ENCODE measurements at regions not wholly inside any gene's neighbourhood (a gene's known extent, or its start where the extent isn't known, plus 50 kb on each side); places are given as distances from the start of the nearest gene placed in this dataset.

GRCh38 chr11:37422511-37422910, 824.5 kb upstream of the RAG2 start:
- Histone ChIP-seq H3K4me3 (no peak overlapping the region), H3K9me3 (peaks cover 3% of the 10 kb centered on the region), H3K27ac (no peak overlapping the region), H3K27me3 (ENCODE audit: low read depth) (no peaks in the 10 kb centered on the region), H3K36me3 (no peaks in the 10 kb centered on the region), H3K4me1 (no peaks in the 10 kb centered on the region)
- intact Hi-C loops (cut with DNase I): no loop called here
- TF ChIP-seq CTCF (IDR thresholded peaks at IDR 0.05): no peak
- DNase-seq (no peak), ATAC-seq (no peak)

DNA sequence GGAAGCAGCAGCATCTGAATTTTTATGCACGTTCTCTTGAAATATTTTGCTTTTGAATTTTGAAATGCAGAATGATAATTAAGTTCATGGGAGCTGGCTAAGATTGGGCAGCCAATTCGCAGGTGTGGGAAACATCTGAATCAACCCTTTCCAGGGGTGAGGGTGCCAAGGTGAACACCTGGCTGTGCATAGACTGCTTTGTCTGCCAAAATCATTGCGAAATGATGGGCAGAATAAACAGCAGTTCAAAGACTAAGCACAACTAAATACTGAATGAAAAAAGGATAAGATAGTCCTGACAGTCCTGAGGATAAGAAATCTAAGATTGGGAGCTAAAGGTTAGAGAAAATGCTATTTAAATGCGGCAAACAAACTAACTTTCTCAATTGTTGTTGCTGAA, 813.3 kb upstream of the RAG2 start:
- DNase-seq (no peak), ATAC-seq (no peak)
- H3K9me3 ChIP-seq: no peaks in the 10 kb centered on the region
- no peaks in the 10 kb centered on the region for H3K4me1 ChIP-seq
- no peaks in the 10 kb centered on the region for H3K27me3 ChIP-seq (ENCODE audit: low read depth)
- H3K36me3 ChIP-seq: no peaks in the 10 kb centered on the region
- intact Hi-C loops (cut with DNase I): no loop called here
- H3K4me3 ChIP-seq: no peak overlapping the region
- no peak for TF ChIP-seq CTCF (IDR thresholded peaks at IDR 0.05)
- no peak overlapping the region for H3K27ac ChIP-seq

GRCh38 chr11:37409124-37409523, 811.1 kb upstream of the RAG2 start:
- H3K4me3 ChIP-seq: no peak overlapping the region
- no peaks in the 10 kb centered on the region for H3K9me3 ChIP-seq
- no peaks in the 10 kb centered on the region for H3K27me3 ChIP-seq (ENCODE audit: low read depth)
- ATAC-seq (no peak), DNase-seq (no peak)
- H3K27ac ChIP-seq: no peak overlapping the region
- H3K4me1 ChIP-seq: no peaks in the 10 kb centered on the region
- intact Hi-C loops (cut with DNase I): no loop called here
- TF ChIP-seq CTCF (IDR thresholded peaks at IDR 0.05): no peak
- H3K36me3 ChIP-seq: no peaks in the 10 kb centered on the region

DNA sequence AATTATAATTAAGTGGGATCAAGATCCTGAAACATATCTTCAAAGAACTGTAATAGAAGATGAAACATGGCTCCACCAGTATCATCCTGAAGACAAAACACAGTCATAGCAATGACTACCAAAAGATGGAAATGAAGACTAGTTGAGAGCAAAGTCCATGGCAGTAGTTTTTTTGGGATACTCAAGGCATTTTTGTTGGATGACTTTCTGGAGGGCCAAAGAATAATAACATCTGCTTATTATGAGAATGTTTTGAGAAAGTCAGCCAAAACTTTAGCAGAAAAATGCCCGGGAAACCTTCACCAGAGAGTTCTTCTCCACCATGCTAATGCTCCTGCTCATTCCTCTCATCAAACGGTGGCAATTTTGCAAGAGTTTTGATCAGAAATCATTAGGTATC, 809.4 kb upstream of the RAG2 start:
- no peak for TF ChIP-seq CTCF (IDR thresholded peaks at IDR 0.05)
- Histone ChIP-seq H3K4me3 (no peak overlapping the region), H3K27ac (no peak overlapping the region), H3K27me3 (ENCODE audit: low read depth) (no peaks in the 10 kb centered on the region), H3K36me3 (no peaks in the 10 kb centered on the region), H3K4me1 (no peaks in the 10 kb centered on the region), H3K9me3 (no peaks in the 10 kb centered on the region)
- intact Hi-C loops (cut with DNase I): no loop called here
- no peak for DNase-seq
- ATAC-seq: no peak

GRCh38 chr11:37406651-37407050, 808.6 kb upstream of the RAG2 start:
- ATAC-seq: no peak
- Histone ChIP-seq H3K4me1 (no peaks in the 10 kb centered on the region), H3K9me3 (no peaks in the 10 kb centered on the region), H3K27ac (no peak overlapping the region), H3K27me3 (ENCODE audit: low read depth) (no peaks in the 10 kb centered on the region), H3K4me3 (no peak overlapping the region), H3K36me3 (no peaks in the 10 kb centered on the region)
- intact Hi-C loops (cut with DNase I): no loop called here
- no peak for DNase-seq
- TF ChIP-seq CTCF (IDR thresholded peaks at IDR 0.05): no peak

GRCh38 chr11:37404231-37404630, 806.2 kb upstream of the RAG2 start:
- intact Hi-C loops (cut with DNase I): no loop called here

More at GRCh38 chr11:37404231-37404630, 806.2 kb upstream of the RAG2 start:
- Histone ChIP-seq H3K27ac (no peak overlapping the region), H3K27me3 (ENCODE audit: low read depth) (no peaks in the 10 kb centered on the region), H3K9me3 (no peaks in the 10 kb centered on the region), H3K36me3 (no peaks in the 10 kb centered on the region), H3K4me3 (no peak overlapping the region), H3K4me1 (no peaks in the 10 kb centered on the region)
- no peak for TF ChIP-seq CTCF (IDR thresholded peaks at IDR 0.05)
- DNase-seq (no peak), ATAC-seq (no peak)
